HG03066 (cell line): ENCODE measurements at regions not wholly inside any gene's neighbourhood (a gene's known extent, or its start where the extent isn't known, plus 50 kb on each side); places are given as distances from the start of the nearest gene placed in this dataset.

Experiments used
- ATAC-seq: cut with Tn5 transposase; IDR thresholded peaks from one replicate; pipeline ENCODE4 v1.9.1; 2021; ENCODE audit warnings: low read depth; ENCODE audit not compliant: unreplicated experiment

- ATAC-seq = no peak
Observed at GRCh38 chr7:23971031-23971430, 261.0 kb downstream of the STK31 start.

DNA sequence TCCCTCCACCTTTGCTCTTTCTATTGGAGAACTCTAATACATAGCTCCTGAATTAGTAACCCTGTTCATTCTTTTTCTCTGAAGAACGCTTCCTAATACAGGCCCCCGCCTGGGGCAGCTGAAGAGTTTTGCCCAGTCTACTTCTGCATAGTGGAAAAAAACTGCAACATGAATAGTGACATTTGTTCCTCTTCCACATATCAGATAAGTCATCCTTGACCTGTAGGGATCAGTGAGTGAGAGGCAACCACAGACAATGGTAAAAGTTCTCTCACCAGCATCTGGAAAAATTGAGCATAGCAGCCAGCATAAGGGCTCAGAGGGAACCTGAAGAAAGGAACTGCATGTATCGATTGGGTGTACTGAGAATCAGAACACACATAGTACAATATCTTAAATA is 262.0 kb downstream of the STK31 start:
- no peak for ATAC-seq

- ATAC-seq = no peak
Observed at GRCh38 chr7:23973264-23973663, 263.2 kb downstream of the STK31 start.

GRCh38 chr7:23980081-23980480 is 270.1 kb downstream of the STK31 start:
- no peak for ATAC-seq

- ATAC-seq = no peak
Observed at GRCh38 chr7:23981314-23981713, 271.3 kb downstream of the STK31 start.

GRCh38 chr7:23981758-23982157 is 271.7 kb downstream of the STK31 start:
- ATAC-seq = no peak

DNA sequence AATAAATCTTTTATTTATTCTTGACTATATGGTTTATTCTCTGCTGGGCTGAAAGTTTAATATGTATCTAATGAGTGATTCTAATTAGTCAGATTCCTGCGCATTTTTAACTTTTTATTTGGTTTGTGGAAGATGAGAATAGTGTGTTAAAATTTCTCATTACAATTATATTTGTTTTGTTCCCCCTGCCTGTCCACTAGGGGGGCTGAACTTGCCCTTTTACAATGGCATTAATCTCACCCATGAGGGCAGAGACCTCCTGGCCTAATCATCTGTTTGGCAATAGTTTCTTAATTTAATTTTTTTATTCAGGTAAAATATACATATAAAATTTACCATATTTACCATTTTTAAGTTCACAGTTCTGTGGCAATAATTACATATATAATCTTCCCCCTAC is 278.5 kb upstream of the NPY start:
- no peak for ATAC-seq

GRCh38 chr7:24010495-24010894 is 273.5 kb upstream of the NPY start:
- no peak for ATAC-seq

GRCh38 chr7:24017519-24017918 is 266.5 kb upstream of the NPY start:
- no peak for ATAC-seq

DNA sequence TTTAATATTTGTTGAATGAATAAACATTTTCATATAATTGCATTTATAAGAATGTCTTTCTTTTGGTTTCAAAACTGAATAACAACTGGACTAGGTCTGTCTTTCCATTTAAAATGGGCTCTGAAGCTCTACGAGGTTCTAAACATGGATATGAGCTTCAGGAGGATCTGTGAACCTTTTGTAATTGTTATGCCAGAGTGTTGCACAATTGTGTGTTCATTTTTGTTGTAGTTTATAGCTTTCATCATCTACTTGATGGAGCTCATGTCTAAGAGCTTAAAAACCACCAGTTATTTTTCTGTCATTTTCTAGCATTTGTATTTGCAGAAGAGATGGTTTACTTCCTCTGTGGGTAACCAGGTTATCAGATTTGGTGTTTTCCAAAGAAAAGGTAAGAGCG is 265.7 kb upstream of the NPY start:
- ATAC-seq = no peak

GRCh38 chr7:24019841-24020240 is 264.1 kb upstream of the NPY start:
- no peak for ATAC-seq

DNA sequence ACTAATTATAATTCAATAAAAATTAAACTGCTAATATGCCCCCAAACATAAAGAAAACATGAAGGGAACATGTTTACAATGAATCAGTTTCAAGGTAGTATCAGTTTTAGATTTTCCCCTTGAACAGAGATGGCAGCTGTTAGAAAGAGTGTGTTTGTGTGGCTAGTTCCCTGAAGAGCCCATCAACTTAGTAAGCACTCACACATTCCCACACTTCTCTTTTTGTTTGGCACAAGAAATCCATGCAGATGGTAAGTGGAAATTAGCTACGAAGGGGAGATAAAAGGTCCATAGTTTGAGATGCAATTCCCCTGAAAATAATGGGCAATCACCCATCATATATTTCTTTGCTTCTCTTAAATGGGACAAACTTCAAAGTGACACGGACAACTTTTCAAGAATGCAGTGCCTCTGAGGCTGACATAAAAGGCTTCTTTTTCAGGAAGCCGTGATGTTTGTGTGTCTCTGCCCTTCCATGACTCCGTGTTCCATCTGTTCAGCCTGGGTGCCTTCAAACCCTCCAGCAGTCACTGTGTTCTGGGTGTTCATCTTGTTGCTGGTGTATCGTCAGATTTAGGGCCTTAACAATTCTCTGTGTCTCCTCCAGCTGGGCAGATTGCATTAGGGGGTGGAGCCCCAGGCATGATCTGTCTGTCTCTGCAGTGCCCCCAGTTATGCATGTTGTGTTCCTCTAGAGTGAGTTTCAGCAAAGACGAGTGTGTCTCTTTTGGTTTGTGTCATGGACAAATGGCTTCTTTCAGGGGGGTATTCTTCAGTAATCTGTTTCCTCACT is 259.5 kb upstream of the NPY start:
- ATAC-seq = no peak

DNA sequence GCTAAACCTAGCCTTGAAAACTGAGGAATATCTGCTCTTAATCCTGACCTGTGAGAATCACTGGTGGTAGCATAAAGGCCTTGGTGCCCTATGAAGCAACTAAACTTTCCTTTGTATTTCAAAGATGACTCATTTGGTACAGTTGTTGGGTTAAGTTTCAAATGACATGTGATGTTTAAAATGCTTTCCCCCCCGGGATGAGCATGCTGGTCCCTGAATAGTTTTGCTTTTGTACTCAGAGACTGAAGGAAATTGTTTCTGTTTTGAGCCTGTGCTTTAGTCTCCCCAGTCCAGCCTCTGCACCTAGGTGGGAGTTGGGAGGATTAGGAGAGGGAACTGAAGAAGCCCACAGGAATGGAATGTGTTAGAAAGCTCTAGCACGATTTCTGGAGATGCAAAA is 258.9 kb upstream of the NPY start:
- ATAC-seq = no peak

- no peak for ATAC-seq
Observed at GRCh38 chr7:24025765-24026164, 258.2 kb upstream of the NPY start.

- ATAC-seq = no peak
Observed at GRCh38 chr7:24026351-24026750, 257.6 kb upstream of the NPY start.

DNA sequence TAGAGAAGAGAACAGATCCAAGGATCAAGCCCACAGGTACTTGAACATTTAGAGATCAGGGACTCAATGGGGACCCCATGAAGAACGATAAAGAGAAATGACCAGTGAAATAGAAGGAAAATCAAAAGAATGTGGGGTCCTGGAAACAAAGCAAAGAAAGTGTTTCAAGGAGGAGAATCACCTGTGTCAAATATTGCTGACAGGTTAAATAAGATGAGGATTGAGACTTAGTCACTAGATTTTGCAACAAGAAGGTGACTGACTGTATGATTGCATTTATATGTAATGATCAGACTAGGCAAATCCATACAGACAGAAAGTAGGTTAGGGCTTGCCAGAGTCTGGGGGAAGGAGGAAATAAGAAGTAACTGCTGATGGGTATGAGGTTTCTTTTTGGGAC is 254.9 kb upstream of the NPY start:
- no peak for ATAC-seq

- ATAC-seq = no peak
Observed at GRCh38 chr7:24034251-24034650, 249.7 kb upstream of the NPY start.

DNA sequence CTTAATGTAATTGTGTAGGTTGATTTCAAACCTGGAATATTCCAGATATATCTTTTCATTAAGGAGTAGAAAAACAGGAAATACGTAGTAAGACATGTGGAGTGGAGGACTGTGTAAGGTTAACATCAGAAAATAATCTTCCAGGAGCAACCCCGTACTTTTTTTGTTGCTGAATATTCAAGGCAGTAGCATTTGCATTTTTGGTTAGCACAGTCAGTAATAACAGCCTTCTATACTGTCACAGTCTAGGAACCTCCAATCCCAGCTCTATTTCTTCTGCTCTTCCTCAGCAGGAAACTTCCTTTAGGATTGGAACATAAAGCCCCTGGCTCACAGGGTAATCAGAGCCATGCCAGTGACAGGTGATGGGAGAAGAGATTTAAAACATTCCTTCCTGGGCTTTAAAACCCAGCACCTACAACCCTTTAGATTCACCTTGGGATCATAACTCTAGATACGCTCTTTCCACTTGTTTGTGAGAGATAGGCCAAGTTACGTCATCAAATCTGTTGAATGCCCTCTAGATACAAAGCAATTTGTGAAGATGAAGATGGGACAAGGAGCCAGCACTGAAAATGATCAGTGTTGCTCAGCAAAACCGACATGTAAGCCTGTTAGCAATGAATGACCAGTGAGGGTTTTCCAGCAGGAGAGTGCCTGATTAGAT is 248.5 kb upstream of the NPY start:
- ATAC-seq = no peak

- no peak for ATAC-seq
Observed at GRCh38 chr7:24036033-24036412, 248.0 kb upstream of the NPY start.

DNA sequence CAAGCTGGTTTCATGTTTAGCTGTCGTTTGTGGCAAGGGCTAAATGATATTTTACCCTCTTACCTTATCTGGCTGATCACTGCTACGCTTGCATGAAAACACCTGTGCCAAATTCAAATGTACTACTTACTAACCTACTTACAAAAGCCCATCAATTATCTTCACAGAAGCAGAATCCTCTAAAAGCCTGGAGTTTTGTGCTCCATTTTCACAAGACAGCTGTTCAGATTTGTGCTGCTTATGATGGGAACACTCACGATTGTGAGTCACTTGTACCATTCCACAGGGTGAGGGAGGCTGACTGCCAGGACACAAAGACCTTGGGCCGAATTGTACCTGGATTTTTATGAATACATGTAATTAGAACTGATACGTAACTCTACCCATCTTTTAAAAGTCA is 245.0 kb upstream of the NPY start:
- ATAC-seq = no peak

DNA sequence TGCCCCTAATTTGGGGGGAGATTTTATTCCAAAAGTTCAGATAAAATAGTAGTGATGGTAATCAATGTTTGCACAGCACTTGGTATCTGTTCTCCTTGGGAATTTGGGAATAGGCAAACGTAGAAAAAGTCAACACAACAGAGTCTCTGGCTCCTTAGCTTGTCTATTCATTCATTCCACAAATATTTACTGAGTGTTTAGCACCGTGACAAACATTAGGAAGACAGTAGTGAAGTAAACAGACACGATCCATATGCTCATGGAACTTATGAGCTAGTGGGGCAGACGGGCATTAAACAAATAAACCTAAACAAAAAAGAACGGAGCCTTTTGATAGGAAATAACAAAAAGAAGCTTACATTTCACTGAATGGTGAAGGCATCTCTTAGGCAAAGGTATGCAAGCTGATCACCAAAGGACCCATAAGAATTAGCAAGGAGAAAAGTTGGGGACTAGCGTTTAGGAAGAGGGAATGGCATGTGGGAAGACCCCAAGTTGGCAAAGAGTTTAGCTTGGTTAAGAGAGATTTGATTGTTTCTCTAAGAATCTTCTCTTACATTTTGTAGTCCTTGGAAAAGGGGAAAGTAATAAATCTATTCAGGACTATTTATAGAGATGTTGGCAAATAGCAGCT is 243.9 kb upstream of the NPY start:
- ATAC-seq = no peak

- ATAC-seq = no peak
Observed at GRCh38 chr7:24042028-24042427, 242.0 kb upstream of the NPY start.
